WERI-Rb-1 (cell line): ENCODE measurements at regions not wholly inside any gene's neighbourhood (a gene's known extent, or its start where the extent isn't known, plus 50 kb on each side); places are given as distances from the start of the nearest gene placed in this dataset.
"Not testable (repeated sequence)": the region's sequence is repeated elsewhere in the genome, so short reads cannot be mapped to it uniquely, and the experiment has no call there.

ENCODE experiments used
- DNase-seq: peaks from one replicate; pipeline ENCODE4 v3.0.0-alpha.2; 2020
- H3K27ac ChIP-seq: fragments of 250-450 bp; sonication (Bioruptor Pico); 2 replicates; pipeline ENCODE4 v1.5.1; 2020; ENCODE audit warnings: mild to moderate bottlenecking, moderate library complexity
- H3K27me3 ChIP-seq: fragments of 250-450 bp; sonication (Bioruptor Pico); 2 replicates; pipeline ENCODE4 v1.5.1; 2021; ENCODE audit warnings: mild to moderate bottlenecking, low read depth, moderate library complexity; ENCODE audit not compliant: insufficient read depth, severe bottlenecking
- H3K36me3 ChIP-seq: fragments of 250-450 bp; sonication (Bioruptor Pico); 2 replicates; pipeline ENCODE4 v1.5.1; 2020; ENCODE audit warnings: mild to moderate bottlenecking, moderate library complexity
- H3K4me3 ChIP-seq: 2 replicates; pipeline ENCODE4 v1.5.1; 2011; ENCODE audit warnings: low read depth, mild to moderate bottlenecking, control low read depth, low read length
- H3K9me3 ChIP-seq: fragments of 250-450 bp; sonication (Bioruptor Pico); 2 replicates; pipeline ENCODE4 v1.5.1; 2021; ENCODE audit warnings: mild to moderate bottlenecking, moderate library complexity; ENCODE audit not compliant: severe bottlenecking
- TF ChIP-seq, protein P1 (sequence below): IDR thresholded peaks from 2 replicates; pipeline ENCODE4 v1.5.1; 2011; ENCODE audit warnings: low read depth, mild to moderate bottlenecking, control low read depth, inconsistent platforms, low read length

- H3K27ac ChIP-seq: no peak overlapping the region
- H3K4me3 ChIP-seq: no peak overlapping the region
- no peak for DNase-seq
- TF ChIP-seq, protein P1, sequence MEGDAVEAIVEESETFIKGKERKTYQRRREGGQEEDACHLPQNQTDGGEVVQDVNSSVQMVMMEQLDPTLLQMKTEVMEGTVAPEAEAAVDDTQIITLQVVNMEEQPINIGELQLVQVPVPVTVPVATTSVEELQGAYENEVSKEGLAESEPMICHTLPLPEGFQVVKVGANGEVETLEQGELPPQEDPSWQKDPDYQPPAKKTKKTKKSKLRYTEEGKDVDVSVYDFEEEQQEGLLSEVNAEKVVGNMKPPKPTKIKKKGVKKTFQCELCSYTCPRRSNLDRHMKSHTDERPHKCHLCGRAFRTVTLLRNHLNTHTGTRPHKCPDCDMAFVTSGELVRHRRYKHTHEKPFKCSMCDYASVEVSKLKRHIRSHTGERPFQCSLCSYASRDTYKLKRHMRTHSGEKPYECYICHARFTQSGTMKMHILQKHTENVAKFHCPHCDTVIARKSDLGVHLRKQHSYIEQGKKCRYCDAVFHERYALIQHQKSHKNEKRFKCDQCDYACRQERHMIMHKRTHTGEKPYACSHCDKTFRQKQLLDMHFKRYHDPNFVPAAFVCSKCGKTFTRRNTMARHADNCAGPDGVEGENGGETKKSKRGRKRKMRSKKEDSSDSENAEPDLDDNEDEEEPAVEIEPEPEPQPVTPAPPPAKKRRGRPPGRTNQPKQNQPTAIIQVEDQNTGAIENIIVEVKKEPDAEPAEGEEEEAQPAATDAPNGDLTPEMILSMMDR: peak; percentile 44
- no peaks in the 10 kb centered on the region for H3K36me3 ChIP-seq
- H3K9me3 ChIP-seq: no peaks in the 10 kb centered on the region
- no peaks in the 10 kb centered on the region for H3K27me3 ChIP-seq
Measured at GRCh38 chr1:81254560-81254959, 546.2 kb upstream of the ADGRL2 start.

- H3K4me3 ChIP-seq: no peak overlapping the region
- DNase-seq: no peak
- no peaks in the 10 kb centered on the region for H3K27me3 ChIP-seq
- no peaks in the 10 kb centered on the region for H3K36me3 ChIP-seq
- H3K9me3 ChIP-seq: no peaks in the 10 kb centered on the region
- TF ChIP-seq, protein P1: no peak
- no peak overlapping the region for H3K27ac ChIP-seq
Measured at GRCh38 chr1:81254068-81254467, 546.7 kb upstream of the ADGRL2 start.

DNA sequence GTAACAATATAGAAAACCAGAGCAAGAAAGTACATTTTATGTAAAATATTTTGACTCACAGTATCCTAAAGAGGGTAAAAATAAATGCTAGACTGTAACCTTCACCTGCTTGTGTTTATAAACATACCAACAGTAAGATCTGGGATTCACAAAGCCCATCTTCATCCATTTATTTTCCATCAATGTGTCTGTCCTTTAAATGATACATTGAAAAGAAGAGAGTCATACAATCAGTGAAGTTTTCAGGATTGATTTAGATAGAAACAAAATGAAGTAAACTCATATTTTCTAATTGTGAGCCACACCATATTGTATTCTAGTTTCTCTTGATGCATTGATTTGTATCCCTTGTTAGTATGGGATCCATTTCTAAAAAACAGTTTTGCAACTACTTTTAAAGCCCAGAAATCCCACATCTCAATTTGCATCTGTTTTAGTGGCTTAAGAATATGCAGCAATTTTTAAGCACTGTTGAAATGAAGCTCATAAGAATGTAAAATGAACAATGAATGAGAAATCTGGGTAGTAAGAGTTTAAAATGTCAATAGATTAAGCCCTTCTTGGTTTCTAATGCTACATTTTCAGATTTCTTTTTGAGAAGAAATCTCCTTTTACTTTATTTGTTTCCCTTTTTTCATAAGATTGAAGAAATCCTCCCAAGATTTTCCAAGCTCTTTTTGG lies 548.1 kb upstream of the ADGRL2 start:
- Histone ChIP-seq H3K36me3 (no peaks in the 10 kb centered on the region), H3K4me3 (no peak overlapping the region), H3K27me3 (no peaks in the 10 kb centered on the region), H3K27ac (no peak overlapping the region), H3K9me3 (no peaks in the 10 kb centered on the region)
- TF ChIP-seq, protein P1: no peak
- DNase-seq: no peak

GRCh38 chr1:81250825-81251224 lies 549.9 kb upstream of the ADGRL2 start:
- H3K27me3 ChIP-seq, H3K36me3 ChIP-seq, H3K27ac ChIP-seq, DNase-seq, H3K4me3 ChIP-seq, H3K9me3 ChIP-seq: not testable (repeated sequence)

- not testable (repeated sequence) for H3K4me3 ChIP-seq, H3K27ac ChIP-seq, H3K9me3 ChIP-seq, H3K36me3 ChIP-seq, DNase-seq, H3K27me3 ChIP-seq
Measured at GRCh38 chr1:81245084-81245715, 555.5 kb upstream of the ADGRL2 start.

DNA sequence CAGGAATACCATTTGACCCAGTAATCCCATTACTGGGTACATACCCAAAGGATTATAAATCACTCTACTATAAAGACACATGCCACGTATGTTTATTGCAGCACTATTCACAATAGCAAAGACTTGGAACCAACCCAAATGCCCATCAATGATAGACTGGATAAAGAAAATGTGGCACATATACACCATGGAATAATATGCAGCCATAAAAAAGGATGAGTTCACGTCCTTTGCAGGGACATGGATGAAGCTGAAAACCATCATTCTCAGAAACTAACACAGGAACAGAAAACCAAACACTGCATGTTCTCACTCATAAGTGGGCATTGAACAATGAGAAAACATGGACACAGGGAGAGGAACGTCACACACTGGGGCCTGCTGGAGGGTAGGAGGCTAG lies 556.1 kb upstream of the ADGRL2 start:
- H3K4me3 ChIP-seq, H3K27me3 ChIP-seq, H3K27ac ChIP-seq, H3K9me3 ChIP-seq, H3K36me3 ChIP-seq, DNase-seq: not testable (repeated sequence)

DNA sequence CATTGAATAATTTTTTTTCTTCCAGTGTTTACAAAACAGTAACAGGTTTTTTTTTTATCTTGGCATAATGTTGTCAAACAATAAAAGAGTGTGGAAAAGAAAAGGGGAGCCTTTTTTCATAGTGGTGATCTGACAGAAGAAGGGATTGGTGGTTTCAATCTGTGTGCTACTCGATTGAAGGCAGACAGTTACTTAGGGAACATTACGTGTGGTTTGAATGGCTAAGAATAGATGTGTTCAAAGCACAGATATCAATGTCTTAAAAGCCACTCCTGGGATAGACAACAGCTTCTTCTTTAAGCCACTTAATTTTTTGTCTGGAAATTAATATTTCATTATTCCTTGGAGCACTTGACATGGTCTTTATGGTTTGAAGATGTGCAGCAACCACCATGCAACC lies 558.6 kb upstream of the ADGRL2 start:
- H3K36me3 ChIP-seq: no peaks in the 10 kb centered on the region
- peaks cover 4% of the 10 kb centered on the region for H3K9me3 ChIP-seq
- H3K4me3 ChIP-seq: no peak overlapping the region
- TF ChIP-seq, protein P1: no peak
- H3K27me3 ChIP-seq: no peaks in the 10 kb centered on the region
- no peak for DNase-seq
- no peak overlapping the region for H3K27ac ChIP-seq
